ENCODE measurements at regions not wholly inside any gene's neighbourhood (a gene's known extent, or its start where the extent isn't known, plus 50 kb on each side); places are given as distances from the start of the nearest gene placed in this dataset.

DNA sequence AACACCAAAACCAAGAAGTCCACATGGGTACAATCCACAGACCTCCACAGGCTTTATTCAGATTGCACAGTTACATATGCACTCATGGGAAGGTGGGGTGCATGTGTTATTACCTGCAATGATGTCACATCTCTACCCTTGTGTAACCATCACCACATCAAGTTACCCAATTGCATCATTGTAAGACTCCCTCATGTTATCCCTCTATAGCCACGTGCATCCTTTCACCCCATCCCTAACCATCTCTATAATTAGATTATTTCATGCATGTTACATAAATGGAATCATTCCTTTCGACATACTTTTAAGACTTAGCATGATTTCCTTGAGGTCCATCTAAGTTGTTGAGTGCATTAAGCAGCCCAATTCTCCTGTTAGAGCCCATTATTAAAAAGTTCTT lies 408.2 kb upstream of the C16orf82 start:
- no peaks in the 10 kb centered on the region for H3K79me2 ChIP-seq (ENCODE audit: control insufficient read depth, insufficient read depth, low read length)
- FAIRE-seq, result no peak
- H3K4me3 ChIP-seq (ENCODE audit: control insufficient read depth in 2 of 3, extremely low read depth in 1 of 3, insufficient read depth in 2 of 3, low read depth in 1 of 3, low read length in 3 of 3), result no peak overlapping the region
- H3K36me3 ChIP-seq (ENCODE audit: control insufficient read depth in 2 of 2, extremely low read depth in 1 of 2, insufficient read depth in 2 of 2, low read length in 2 of 2), result no peaks in the 10 kb centered on the region
- TF ChIP-seq, protein P1, sequence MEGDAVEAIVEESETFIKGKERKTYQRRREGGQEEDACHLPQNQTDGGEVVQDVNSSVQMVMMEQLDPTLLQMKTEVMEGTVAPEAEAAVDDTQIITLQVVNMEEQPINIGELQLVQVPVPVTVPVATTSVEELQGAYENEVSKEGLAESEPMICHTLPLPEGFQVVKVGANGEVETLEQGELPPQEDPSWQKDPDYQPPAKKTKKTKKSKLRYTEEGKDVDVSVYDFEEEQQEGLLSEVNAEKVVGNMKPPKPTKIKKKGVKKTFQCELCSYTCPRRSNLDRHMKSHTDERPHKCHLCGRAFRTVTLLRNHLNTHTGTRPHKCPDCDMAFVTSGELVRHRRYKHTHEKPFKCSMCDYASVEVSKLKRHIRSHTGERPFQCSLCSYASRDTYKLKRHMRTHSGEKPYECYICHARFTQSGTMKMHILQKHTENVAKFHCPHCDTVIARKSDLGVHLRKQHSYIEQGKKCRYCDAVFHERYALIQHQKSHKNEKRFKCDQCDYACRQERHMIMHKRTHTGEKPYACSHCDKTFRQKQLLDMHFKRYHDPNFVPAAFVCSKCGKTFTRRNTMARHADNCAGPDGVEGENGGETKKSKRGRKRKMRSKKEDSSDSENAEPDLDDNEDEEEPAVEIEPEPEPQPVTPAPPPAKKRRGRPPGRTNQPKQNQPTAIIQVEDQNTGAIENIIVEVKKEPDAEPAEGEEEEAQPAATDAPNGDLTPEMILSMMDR (optimal IDR thresholded peaks at IDR 0.05 in 1 of 3, IDR thresholded peaks at IDR 0.05 in 1 of 3, conservative IDR thresholded peaks at IDR 0.05 in 1 of 3; ENCODE audit: extremely low read depth in 1 of 3, insufficient read depth in 2 of 3, low read length in 3 of 3), result no peak
- no peak for TF ChIP-seq EZH2 (IDR thresholded peaks at IDR 0.05; ENCODE audit: low read length)
- no peak overlapping the region for H3K9ac ChIP-seq (ENCODE audit: control insufficient read depth, extremely low read depth, insufficient read depth, low read length)
- no peak overlapping the region for H3K27ac ChIP-seq (ENCODE audit: control insufficient read depth, insufficient read depth, low read length)
- no peaks in the 10 kb centered on the region for H3K27me3 ChIP-seq (ENCODE audit: control insufficient read depth, extremely low read depth, insufficient read depth, low read length)
- no peaks in the 10 kb centered on the region for H3K4me1 ChIP-seq (ENCODE audit: control insufficient read depth, extremely low read depth, insufficient read depth, low read length)
- dilution Hi-C loops (cut with MboI; ENCODE audit: extremely low pct_ligation_motif_present, low sequenced_read_pairs), result no loop called here
- H4K20me1 ChIP-seq (ENCODE audit: control insufficient read depth, extremely low read depth, insufficient read depth, low read length), result no peaks in the 10 kb centered on the region
- H3K9me3 ChIP-seq (ENCODE audit: control insufficient read depth, low read depth, low read length), result peaks cover 1% of the 10 kb centered on the region
- no peak overlapping the region for H3K4me2 ChIP-seq (ENCODE audit: control insufficient read depth, extremely low read depth, insufficient read depth, low read depth, low read length)
- DNase-seq (ENCODE audit: low read depth, low spot score), result no peak
- no peak overlapping the region for H2AFZ ChIP-seq (ENCODE audit: control insufficient read depth, low read length)
- no peaks in the 10 kb centered on the region for H3K9me1 ChIP-seq (ENCODE audit: control insufficient read depth, extremely low read depth, insufficient read depth, low read length)

DNA sequence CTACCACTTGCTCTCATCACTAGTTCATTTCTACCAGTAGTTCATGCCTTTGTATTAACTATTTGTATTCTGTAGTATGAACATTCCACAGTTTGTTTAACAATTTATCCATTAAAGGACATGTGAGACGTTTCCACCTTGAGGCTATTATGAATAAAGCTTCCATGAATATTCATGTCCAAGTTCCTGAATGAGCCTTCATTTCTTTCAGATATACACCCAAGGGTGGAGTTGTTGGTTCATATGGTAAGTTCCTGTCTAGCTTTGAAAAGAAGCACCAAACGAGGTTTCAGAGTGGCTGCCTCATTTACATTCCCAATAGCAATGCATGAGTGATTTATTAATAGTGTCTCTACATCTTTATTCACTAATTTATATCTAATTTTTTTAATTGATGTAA lies 407.8 kb upstream of the C16orf82 start:
- H3K79me2 ChIP-seq (ENCODE audit: control insufficient read depth, insufficient read depth, low read length), result no peaks in the 10 kb centered on the region
- no peak for DNase-seq (ENCODE audit: low read depth, low spot score)
- H3K4me3 ChIP-seq (ENCODE audit: control insufficient read depth in 2 of 3, extremely low read depth in 1 of 3, insufficient read depth in 2 of 3, low read depth in 1 of 3, low read length in 3 of 3), result no peak overlapping the region
- H3K9ac ChIP-seq (ENCODE audit: control insufficient read depth, extremely low read depth, insufficient read depth, low read length), result no peak overlapping the region
- no peak overlapping the region for H3K4me2 ChIP-seq (ENCODE audit: control insufficient read depth, extremely low read depth, insufficient read depth, low read depth, low read length)
- H3K36me3 ChIP-seq (ENCODE audit: control insufficient read depth in 2 of 2, extremely low read depth in 1 of 2, insufficient read depth in 2 of 2, low read length in 2 of 2), result no peaks in the 10 kb centered on the region
- TF ChIP-seq, protein P1 (optimal IDR thresholded peaks at IDR 0.05 in 1 of 3, IDR thresholded peaks at IDR 0.05 in 1 of 3, conservative IDR thresholded peaks at IDR 0.05 in 1 of 3; ENCODE audit: extremely low read depth in 1 of 3, insufficient read depth in 2 of 3, low read length in 3 of 3), result no peak
- no peak for TF ChIP-seq EZH2 (IDR thresholded peaks at IDR 0.05; ENCODE audit: low read length)
- no peaks in the 10 kb centered on the region for H3K4me1 ChIP-seq (ENCODE audit: control insufficient read depth, extremely low read depth, insufficient read depth, low read length)
- H3K9me3 ChIP-seq (ENCODE audit: control insufficient read depth, low read depth, low read length), result peaks cover 2% of the 10 kb centered on the region
- dilution Hi-C loops (cut with MboI; ENCODE audit: extremely low pct_ligation_motif_present, low sequenced_read_pairs), result no loop called here
- no peak overlapping the region for H3K27ac ChIP-seq (ENCODE audit: control insufficient read depth, insufficient read depth, low read length)
- H3K27me3 ChIP-seq (ENCODE audit: control insufficient read depth, extremely low read depth, insufficient read depth, low read length), result no peaks in the 10 kb centered on the region
- no peaks in the 10 kb centered on the region for H4K20me1 ChIP-seq (ENCODE audit: control insufficient read depth, extremely low read depth, insufficient read depth, low read length)
- no peak for FAIRE-seq
- H3K9me1 ChIP-seq (ENCODE audit: control insufficient read depth, extremely low read depth, insufficient read depth, low read length), result no peaks in the 10 kb centered on the region
- no peak overlapping the region for H2AFZ ChIP-seq (ENCODE audit: control insufficient read depth, low read length)
